Esophagus muscularis mucosa (tissue), 4 donors: ENCODE measurements at regions not wholly inside any gene's neighbourhood (a gene's known extent, or its start where the extent isn't known, plus 50 kb on each side); places are given as distances from the start of the nearest gene placed in this dataset.

Experiments
- DNase-seq: peaks from one replicate; pipeline ENCODE4 v3.0.0-alpha.2; 2017; ENCODE audit errors: extremely low spot score
- H3K27ac ChIP-seq, 4 donors: fragments of 200-600 bp; sonication (generic); replicated peaks in 1 of 4; 1 replicate in 3 of 4; 2 replicates in 1 of 4; pipeline ENCODE4 v1.5.1; 2016 to 2019; ENCODE audit warnings: mild to moderate bottlenecking in 1 of 4
- H3K27me3 ChIP-seq, 4 donors: fragments of 200-600 bp; sonication (generic); one replicate each; pipeline versions ENCODE4 v1.5.1 to v1.6.0; 2016 to 2019
- H3K36me3 ChIP-seq, 4 donors: fragments of 200-600 bp; sonication (generic); one replicate each; pipeline ENCODE4 v1.5.1; 2016 to 2019
- H3K4me1 ChIP-seq, 4 donors: fragments of 200-600 bp; sonication (generic); one replicate each; pipeline ENCODE4 v1.5.1; 2016 to 2019
- H3K4me3 ChIP-seq, 4 donors: fragments of 200-600 bp; sonication (generic); 1 replicate in 2 of 4; 2 replicates in 2 of 4; pipeline ENCODE4 v1.5.1; 2016 to 2019; ENCODE audit warnings: mild to moderate bottlenecking in 4 of 4, moderate library complexity in 1 of 4
- H3K9me3 ChIP-seq, 4 donors: fragments of 200-600 bp; sonication (generic); 1 replicate in 3 of 4; 2 replicates in 1 of 4; pipeline ENCODE4 v1.5.1; 2016 to 2019
- EP300 ChIP-seq: sonication (generic); formaldehyde crosslinking; IDR thresholded peaks from one replicate; pipeline ENCODE4 v1.6.1; 2017; ENCODE audit warnings: antibody characterized with exemption
- POLR2A ChIP-seq: fragments of 450-650 bp; IDR thresholded peaks from one replicate; pipeline ENCODE4 v1.6.1; 2017; ENCODE audit warnings: antibody characterized with exemption, moderate library complexity, mild to moderate bottlenecking, low read depth
- POLR2AphosphoS5 ChIP-seq, 2 donors: sonication (generic); formaldehyde crosslinking; IDR thresholded peaks; one replicate each; pipeline ENCODE4 v1.6.1; 2017; ENCODE audit warnings: antibody characterized with exemption in 2 of 2
- WGBS: methylation state at CpG from one replicate; pipeline ENCODE4 v1.1.5; 2018; 5-methylcytosine and 5-hydroxymethylcytosine counted together
- intact Hi-C: fragments of 100-400 bp; cut with DNase I; formaldehyde crosslinking; loops from one replicate; pipeline ENCODE4 v1.15.1; 2023
- TF ChIP-seq, protein P1 (sequence below), 3 experiments: fragments of 200-600 bp in 2 of 3; fragments of 450-650 bp in 1 of 3; sonication (generic) in 2 of 3; IDR thresholded peaks; one replicate each; pipeline ENCODE4 v1.5.1; 2017 to 2019; ENCODE audit warnings: antibody characterized with exemption in 3 of 3, mild to moderate bottlenecking in 2 of 3, moderate library complexity in 1 of 3

DNA sequence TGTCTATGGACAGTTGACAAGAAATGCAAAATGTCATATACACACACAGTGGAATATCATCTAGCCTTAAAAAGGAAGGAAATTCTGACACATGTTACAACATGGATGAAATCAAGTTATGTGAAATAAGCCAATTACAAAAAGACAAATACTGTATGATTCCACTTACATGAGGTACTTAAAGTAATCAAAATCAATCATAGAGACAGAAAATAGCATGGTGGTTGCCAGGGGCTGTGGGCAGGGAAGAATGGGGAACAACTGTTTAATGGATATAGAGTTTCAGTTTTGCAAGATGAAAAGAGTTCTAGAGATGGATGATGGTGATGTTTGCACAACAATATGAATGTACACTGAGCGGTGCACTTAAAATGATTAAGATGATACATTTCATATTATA is 613.8 kb upstream of the ZNF385D start:
- Histone ChIP-seq H3K27me3 (no peaks in the 10 kb centered on the region), H3K4me3 (no peak overlapping the region), H3K27ac (no peak overlapping the region), H3K36me3 (no peaks in the 10 kb centered on the region), H3K9me3 (no peaks in the 10 kb centered on the region), H3K4me1 (peaks cover 0 to 11% (median 6%) of the 10 kb centered on the region in 4 donors)
- no peak for TF ChIP-seq POLR2AphosphoS5 (IDR thresholded peaks at IDR 0.05)
- TF ChIP-seq, protein P1, sequence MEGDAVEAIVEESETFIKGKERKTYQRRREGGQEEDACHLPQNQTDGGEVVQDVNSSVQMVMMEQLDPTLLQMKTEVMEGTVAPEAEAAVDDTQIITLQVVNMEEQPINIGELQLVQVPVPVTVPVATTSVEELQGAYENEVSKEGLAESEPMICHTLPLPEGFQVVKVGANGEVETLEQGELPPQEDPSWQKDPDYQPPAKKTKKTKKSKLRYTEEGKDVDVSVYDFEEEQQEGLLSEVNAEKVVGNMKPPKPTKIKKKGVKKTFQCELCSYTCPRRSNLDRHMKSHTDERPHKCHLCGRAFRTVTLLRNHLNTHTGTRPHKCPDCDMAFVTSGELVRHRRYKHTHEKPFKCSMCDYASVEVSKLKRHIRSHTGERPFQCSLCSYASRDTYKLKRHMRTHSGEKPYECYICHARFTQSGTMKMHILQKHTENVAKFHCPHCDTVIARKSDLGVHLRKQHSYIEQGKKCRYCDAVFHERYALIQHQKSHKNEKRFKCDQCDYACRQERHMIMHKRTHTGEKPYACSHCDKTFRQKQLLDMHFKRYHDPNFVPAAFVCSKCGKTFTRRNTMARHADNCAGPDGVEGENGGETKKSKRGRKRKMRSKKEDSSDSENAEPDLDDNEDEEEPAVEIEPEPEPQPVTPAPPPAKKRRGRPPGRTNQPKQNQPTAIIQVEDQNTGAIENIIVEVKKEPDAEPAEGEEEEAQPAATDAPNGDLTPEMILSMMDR (IDR thresholded peaks at IDR 0.05) = no peak
- no peak for TF ChIP-seq POLR2A
- no peak for TF ChIP-seq EP300
- DNase-seq = no peak
- WGBS = 100% methylated on average over 1 of the region's 1 CpG
- intact Hi-C loops = no loop called here

DNA sequence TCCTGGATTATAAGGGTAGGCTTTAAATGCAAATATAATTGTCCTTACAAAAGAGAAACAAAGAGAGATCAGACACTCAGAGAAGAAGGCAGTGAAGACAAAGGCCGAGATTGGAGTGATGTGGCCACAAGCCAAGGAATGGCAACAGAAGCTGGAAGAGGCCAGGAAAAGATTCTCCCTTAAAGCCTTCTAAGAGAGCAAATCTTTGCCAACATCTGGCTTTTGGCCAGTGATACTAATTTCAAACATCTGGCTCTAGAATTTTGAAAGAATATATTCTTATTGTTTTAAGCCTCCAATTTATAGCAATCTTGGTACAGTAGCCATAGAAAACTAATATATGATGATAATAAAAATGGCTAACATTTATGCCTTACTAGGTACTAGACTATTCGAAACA is 615.8 kb upstream of the ZNF385D start:
- Histone ChIP-seq H3K27ac (no peak overlapping the region), H3K9me3 (no peaks in the 10 kb centered on the region), H3K27me3 (peaks cover 0 to 9% (median 0%) of the 10 kb centered on the region in 4 donors), H3K36me3 (no peaks in the 10 kb centered on the region), H3K4me1 (peaks cover 0 to 4% (median 2%) of the 10 kb centered on the region in 4 donors), H3K4me3 (no peak overlapping the region)
- WGBS = 24% methylated on average over 2 of the region's 2 CpGs
- intact Hi-C loops = no loop called here
- DNase-seq = no peak
- TF ChIP-seq, protein P1 (IDR thresholded peaks at IDR 0.05) = no peak
- TF ChIP-seq POLR2A (no peak), EP300 (no peak), POLR2AphosphoS5 (IDR thresholded peaks at IDR 0.05) (no peak)

DNA sequence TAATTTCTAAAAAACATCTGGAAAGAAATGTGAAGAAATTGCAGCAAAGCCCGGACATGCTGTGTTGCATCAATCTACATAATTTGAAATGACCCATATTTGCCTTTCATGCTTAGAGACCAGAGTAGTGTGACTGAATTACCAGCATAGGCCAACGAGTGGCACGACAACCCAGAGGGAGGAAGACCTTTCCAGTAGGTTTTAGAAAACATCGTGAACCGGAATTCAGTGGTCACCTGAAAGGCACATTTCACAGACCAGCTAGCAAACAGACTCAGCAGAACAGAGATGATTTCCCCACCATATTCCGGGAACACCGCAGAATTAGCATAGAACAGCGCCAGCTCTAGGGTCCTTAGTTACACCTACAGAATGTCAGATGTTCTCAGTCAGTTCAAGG is 620.0 kb upstream of the ZNF385D start:
- WGBS = 91% methylated on average over 8 of the region's 8 CpGs
- DNase-seq = no peak
- peaks cover 6 to 16% (median 13%) of the 10 kb centered on the region in 4 donors for H3K4me1 ChIP-seq
- peaks cover 0 to 27% (median 3%) of the 10 kb centered on the region in 4 donors for H3K27me3 ChIP-seq
- intact Hi-C loops = no loop called here
- TF ChIP-seq, protein P1 (IDR thresholded peaks at IDR 0.05) = no peak
- TF ChIP-seq POLR2AphosphoS5 (IDR thresholded peaks at IDR 0.05) (no peak), POLR2A (no peak), EP300 (no peak)
- no peak overlapping the region for H3K27ac ChIP-seq
- H3K4me3 ChIP-seq = no peak overlapping the region
- H3K36me3 ChIP-seq = no peaks in the 10 kb centered on the region
- no peaks in the 10 kb centered on the region for H3K9me3 ChIP-seq

DNA sequence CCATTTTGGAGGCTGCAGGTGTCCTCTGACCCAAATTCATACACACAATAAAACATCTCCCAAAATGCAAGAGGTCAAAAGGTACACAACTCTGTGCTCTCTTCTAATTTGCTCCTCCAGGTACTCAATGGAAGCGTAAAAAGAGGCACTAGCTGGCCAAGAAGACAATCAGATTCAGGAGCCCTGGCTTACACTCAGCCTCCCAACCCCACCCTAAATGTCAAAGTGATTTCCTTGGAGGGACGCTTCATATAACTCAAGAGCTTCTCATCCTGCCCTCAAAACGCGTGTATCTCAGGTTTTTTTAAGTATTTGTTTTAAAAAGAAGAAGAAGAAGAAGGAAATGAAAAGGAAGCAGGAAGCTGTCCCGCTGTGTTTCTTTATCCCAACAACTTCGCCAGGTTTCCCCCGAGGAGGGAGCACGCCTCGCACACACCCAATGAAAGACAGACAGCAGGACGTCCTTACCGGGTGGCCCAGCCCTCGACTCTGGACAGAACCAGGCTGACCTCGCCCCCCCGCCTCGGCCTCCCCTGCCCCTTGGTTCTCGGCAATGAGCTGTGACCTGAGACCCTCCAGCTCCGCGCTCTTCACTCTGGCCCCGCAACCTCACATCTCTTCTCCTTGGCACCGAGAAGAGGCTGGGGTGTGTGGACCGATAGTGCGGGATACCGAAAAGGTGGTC is 620.7 kb upstream of the ZNF385D start:
- intact Hi-C loops = no loop called here
- H3K36me3 ChIP-seq = no peaks in the 10 kb centered on the region
- peaks cover 6 to 16% (median 13%) of the 10 kb centered on the region in 4 donors for H3K4me1 ChIP-seq
- H3K27ac ChIP-seq = no peak overlapping the region
- DNase-seq = no peak
- TF ChIP-seq EP300 (no peak), POLR2A (no peak), POLR2AphosphoS5 (IDR thresholded peaks at IDR 0.05) (no peak)
- TF ChIP-seq, protein P1 (IDR thresholded peaks at IDR 0.05) = no peak
- H3K27me3 ChIP-seq = peaks cover 0 to 27% (median 3%) of the 10 kb centered on the region in 4 donors
- WGBS = 16% methylated on average over 18 of the region's 23 CpGs
- H3K4me3 ChIP-seq = peak overlapping the region; percentile 50 to 63 (median 54)
- H3K9me3 ChIP-seq = no peaks in the 10 kb centered on the region
